NB4 (cell line): ENCODE measurements at regions not wholly inside any gene's neighbourhood (a gene's known extent, or its start where the extent isn't known, plus 50 kb on each side); places are given as distances from the start of the nearest gene placed in this dataset.

Experiments used
- POLR2A ChIP-seq: IDR thresholded peaks from 2 replicates; pipeline ENCODE4 v1.6.1; 2011; ENCODE audit warnings: mild to moderate bottlenecking; ENCODE audit not compliant: insufficient read length; ENCODE audit errors: extremely low read depth
- TF ChIP-seq, protein P1 (sequence below): IDR thresholded peaks from one replicate; pipeline ENCODE4 v1.5.1; 2012; ENCODE audit warnings: low read depth, low read length

DNA sequence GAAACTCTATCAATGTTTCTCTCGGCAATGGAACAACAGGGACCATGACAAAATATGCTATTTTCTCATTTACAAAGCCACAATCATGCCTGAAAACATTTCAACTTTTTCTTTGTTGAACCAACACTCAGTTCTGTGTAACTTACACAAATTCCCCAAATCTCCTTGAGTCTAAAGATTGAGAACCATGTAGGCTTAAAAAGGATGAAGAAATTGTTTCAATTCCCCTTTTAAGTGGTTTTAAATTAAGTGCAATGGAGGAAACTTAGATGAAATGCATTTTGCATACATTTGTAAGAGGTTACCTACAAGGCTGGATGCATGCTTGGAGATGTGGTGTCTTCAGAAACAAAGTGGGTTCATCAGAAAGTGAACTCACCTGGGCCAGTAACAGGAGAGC, 566.4 kb upstream of the CDH11 start:
- TF ChIP-seq, protein P1, sequence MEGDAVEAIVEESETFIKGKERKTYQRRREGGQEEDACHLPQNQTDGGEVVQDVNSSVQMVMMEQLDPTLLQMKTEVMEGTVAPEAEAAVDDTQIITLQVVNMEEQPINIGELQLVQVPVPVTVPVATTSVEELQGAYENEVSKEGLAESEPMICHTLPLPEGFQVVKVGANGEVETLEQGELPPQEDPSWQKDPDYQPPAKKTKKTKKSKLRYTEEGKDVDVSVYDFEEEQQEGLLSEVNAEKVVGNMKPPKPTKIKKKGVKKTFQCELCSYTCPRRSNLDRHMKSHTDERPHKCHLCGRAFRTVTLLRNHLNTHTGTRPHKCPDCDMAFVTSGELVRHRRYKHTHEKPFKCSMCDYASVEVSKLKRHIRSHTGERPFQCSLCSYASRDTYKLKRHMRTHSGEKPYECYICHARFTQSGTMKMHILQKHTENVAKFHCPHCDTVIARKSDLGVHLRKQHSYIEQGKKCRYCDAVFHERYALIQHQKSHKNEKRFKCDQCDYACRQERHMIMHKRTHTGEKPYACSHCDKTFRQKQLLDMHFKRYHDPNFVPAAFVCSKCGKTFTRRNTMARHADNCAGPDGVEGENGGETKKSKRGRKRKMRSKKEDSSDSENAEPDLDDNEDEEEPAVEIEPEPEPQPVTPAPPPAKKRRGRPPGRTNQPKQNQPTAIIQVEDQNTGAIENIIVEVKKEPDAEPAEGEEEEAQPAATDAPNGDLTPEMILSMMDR: no peak
- TF ChIP-seq POLR2A: no peak
